Prostate gland (tissue), 2 donors: ENCODE measurements at regions not wholly inside any gene's neighbourhood (a gene's known extent, or its start where the extent isn't known, plus 50 kb on each side); places are given as distances from the start of the nearest gene placed in this dataset.

ENCODE experiments used
- DNase-seq: peaks from one replicate; pipeline ENCODE4 v3.0.0-alpha.2; 2019; ENCODE audit warnings: low spot score
- H3K27ac ChIP-seq, 2 donors: fragments of 200-600 bp; sonication (generic); 2 replicates each; pipeline ENCODE4 v1.5.1; 2017 to 2019
- H3K27me3 ChIP-seq: fragments of 200-600 bp; sonication (generic); replicated peaks from 2 replicates; pipeline ENCODE4 v1.5.1; 2019; ENCODE audit not compliant: insufficient read depth
- H3K36me3 ChIP-seq, 2 donors: fragments of 200-600 bp; sonication (generic); 1 replicate in 1 of 2; 2 replicates in 1 of 2; pipeline versions ENCODE4 v1.5.1 to v1.8.1; 2017 to 2019
- H3K4me1 ChIP-seq: fragments of 200-600 bp; sonication (generic); replicated peaks from 2 replicates; pipeline ENCODE4 v1.5.1; 2019
- H3K4me3 ChIP-seq, 2 donors: fragments of 200-600 bp; sonication (generic); 2 replicates each; pipeline ENCODE4 v1.5.1; 2017 to 2019
- H3K9me3 ChIP-seq: fragments of 200-600 bp; sonication (generic); 2 replicates; pipeline ENCODE4 v1.5.1; 2017
- POLR2A ChIP-seq: fragments of 450-650 bp; IDR thresholded peaks from one replicate; pipeline ENCODE4 v1.6.1; 2016; ENCODE audit warnings: antibody characterized with exemption, mild to moderate bottlenecking
- POLR2AphosphoS5 ChIP-seq: sonication (generic); formaldehyde crosslinking; IDR thresholded peaks from one replicate; pipeline ENCODE4 v1.6.1; 2017; ENCODE audit warnings: antibody characterized with exemption
- WGBS: methylation state at CpG from one replicate; pipeline ENCODE4 v1.1.5; 2018; 5-methylcytosine and 5-hydroxymethylcytosine counted together
- intact Hi-C: fragments of 100-400 bp; cut with DNase I; formaldehyde crosslinking; loops from one replicate; pipeline ENCODE4 v1.14.2; 2022
- TF ChIP-seq, protein P1 (sequence below), 4 experiments: fragments of 200-600 bp in 2 of 4; fragments of 450-650 bp in 2 of 4; sonication (generic) in 2 of 4; IDR thresholded peaks; 1 replicate in 3 of 4; 2 replicates in 1 of 4; pipeline ENCODE4 v1.5.1; 2016 to 2019; ENCODE audit warnings: antibody characterized with exemption in 4 of 4, mild to moderate bottlenecking in 2 of 4, moderate library complexity in 2 of 4

DNA sequence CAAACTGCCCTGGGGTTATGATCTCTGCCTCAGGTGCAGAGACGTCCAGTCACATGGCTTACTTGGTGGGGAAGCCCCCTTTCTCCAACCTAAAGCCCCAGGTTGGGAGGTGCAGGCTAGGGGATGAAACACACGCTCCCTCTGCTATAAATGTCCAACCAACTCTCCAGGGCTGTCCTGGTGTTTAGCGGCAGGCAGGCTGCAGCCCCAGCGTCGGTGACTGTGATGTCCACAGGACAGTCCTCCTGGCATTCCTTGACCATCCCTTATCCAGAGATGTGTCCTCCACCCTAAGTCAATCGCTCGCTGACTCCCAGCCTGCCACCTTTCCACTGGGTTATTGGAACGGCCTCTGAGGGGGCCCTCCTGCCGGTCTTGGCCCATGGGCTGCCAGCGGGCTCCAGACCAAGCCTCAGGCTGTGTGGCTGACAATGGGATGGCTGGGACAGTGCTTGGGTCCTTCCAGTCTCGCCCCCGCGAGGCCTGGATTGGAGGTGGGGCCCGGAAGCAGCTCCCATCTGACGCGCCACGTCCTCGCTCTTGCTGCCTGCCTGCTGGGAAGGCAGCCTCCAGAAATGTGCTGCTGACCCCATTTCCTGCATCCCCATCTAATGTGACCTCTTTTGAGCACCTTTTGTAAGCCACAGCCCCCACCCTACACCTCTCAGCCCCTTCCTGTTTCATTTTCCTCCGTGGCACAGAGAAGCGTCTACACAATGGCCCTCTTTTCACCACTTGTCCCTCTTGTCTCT lies 60.8 kb upstream of the ADRA2C start:
- Histone ChIP-seq H3K4me3 (no peak overlapping the region), H3K9me3 (no peaks in the 10 kb centered on the region), H3K4me1 (no peaks in the 10 kb centered on the region), H3K36me3 (no peaks in the 10 kb centered on the region), H3K27ac (no peak overlapping the region), H3K27me3 (peaks cover 26% of the 10 kb centered on the region)
- DNase-seq: no peak
- WGBS: 85% methylated on average over 20 of the region's 20 CpGs
- TF ChIP-seq, protein P1, sequence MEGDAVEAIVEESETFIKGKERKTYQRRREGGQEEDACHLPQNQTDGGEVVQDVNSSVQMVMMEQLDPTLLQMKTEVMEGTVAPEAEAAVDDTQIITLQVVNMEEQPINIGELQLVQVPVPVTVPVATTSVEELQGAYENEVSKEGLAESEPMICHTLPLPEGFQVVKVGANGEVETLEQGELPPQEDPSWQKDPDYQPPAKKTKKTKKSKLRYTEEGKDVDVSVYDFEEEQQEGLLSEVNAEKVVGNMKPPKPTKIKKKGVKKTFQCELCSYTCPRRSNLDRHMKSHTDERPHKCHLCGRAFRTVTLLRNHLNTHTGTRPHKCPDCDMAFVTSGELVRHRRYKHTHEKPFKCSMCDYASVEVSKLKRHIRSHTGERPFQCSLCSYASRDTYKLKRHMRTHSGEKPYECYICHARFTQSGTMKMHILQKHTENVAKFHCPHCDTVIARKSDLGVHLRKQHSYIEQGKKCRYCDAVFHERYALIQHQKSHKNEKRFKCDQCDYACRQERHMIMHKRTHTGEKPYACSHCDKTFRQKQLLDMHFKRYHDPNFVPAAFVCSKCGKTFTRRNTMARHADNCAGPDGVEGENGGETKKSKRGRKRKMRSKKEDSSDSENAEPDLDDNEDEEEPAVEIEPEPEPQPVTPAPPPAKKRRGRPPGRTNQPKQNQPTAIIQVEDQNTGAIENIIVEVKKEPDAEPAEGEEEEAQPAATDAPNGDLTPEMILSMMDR (IDR thresholded peaks at IDR 0.05): no peak
- TF ChIP-seq POLR2AphosphoS5 (no peak), POLR2A (no peak)
- intact Hi-C loops: no loop called here

DNA sequence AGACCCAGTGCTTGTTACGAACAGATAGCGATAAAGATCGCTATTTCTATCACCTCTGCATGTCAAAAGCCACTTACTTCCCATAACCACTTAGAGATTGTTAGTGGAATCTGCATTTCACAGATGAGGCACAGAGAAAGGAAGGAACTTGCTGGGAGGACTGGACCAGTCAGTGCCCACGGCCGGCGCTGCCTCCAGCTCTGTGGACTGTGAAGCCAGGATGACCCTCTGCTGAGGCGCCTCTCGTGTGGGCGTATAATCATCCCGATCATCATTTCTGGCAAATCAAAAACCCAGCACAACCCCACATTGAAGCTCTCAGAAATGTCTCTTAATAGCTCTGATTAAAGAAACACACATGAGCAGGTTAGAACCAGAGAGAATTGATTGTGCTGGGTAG lies 61.5 kb upstream of the ADRA2C start:
- H3K4me3 ChIP-seq: no peak overlapping the region
- WGBS: 84% methylated on average over 10 of the region's 10 CpGs
- no peaks in the 10 kb centered on the region for H3K36me3 ChIP-seq
- intact Hi-C loops: no loop called here
- no peak for DNase-seq
- no peak overlapping the region for H3K27ac ChIP-seq
- peaks cover 27% of the 10 kb centered on the region for H3K27me3 ChIP-seq
- no peaks in the 10 kb centered on the region for H3K4me1 ChIP-seq
- no peaks in the 10 kb centered on the region for H3K9me3 ChIP-seq
- TF ChIP-seq, protein P1 (IDR thresholded peaks at IDR 0.05): no peak

DNA sequence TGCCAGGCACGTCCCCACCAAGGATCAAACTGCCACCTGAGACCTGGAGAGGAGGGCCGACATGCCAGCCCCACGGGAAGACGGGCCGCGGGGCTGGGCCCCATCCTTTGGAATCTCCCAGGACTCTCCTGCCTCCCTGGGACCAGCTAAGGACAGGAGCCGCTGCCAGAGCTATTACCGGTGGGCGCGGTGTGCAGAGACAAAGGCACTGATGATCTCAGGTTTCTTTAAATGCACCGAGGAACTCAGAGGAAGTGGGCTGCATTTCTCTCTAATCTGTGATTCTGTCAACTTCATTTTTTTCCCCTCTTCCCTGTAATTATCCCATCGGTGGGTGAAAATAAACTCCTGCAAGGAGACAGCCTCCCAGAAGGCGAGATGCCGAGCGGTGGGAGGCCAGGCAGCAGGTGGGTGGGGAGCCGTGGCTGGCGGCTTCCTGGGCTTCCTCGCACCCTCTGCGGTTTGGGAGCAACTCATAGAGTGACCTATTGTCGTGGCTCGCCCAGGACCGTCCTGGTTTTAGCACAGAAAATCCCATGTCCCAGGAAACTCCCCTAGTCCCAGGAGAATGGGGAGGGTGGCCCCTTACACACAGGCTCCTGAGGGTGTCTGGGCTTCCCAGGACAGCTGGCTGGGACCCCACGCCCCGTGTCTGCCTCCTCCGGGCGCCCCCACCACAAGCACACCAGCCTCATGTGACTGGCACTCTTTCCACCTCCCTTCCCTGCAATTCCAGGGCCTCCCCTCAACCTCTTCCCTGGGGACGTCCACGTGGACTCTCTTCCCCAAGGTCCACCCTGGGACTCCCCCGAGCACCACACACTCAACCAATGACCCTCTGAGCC lies 62.3 kb upstream of the ADRA2C start:
- Histone ChIP-seq H3K4me1 (no peaks in the 10 kb centered on the region), H3K4me3 (no peak overlapping the region), H3K27ac (no peak overlapping the region), H3K27me3 (peaks cover 31% of the 10 kb centered on the region), H3K9me3 (no peaks in the 10 kb centered on the region), H3K36me3 (no peaks in the 10 kb centered on the region)
- 28% methylated on average over 29 of the region's 29 CpGs for WGBS
- DNase-seq: no peak
- TF ChIP-seq POLR2A: no peak
- TF ChIP-seq, protein P1 (IDR thresholded peaks at IDR 0.05): no peak
- no peak for TF ChIP-seq POLR2AphosphoS5
- intact Hi-C loops: no loop called here

DNA sequence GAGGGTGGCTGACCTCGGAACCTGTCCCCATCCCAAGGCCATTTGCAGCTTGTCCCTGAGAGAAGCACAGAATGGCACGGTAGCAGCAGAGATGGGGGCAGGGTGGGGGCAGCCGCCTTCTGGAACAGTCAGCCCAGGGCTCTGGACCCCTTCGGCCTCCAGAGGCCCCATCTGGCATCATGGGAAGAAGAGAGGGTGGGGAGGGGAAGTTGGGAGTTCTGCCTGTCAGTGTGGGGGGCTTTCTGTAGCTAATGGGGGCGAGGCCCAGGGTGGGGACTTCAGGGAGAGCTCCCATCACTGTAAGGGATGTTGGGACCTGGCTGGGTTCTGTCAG lies 62.9 kb upstream of the ADRA2C start:
- DNase-seq: no peak
- H3K4me3 ChIP-seq: no peak overlapping the region
- TF ChIP-seq, protein P1 (IDR thresholded peaks at IDR 0.05): no peak
- no peak for TF ChIP-seq POLR2A
- TF ChIP-seq POLR2AphosphoS5: no peak
- WGBS: 54% methylated on average over 5 of the region's 5 CpGs
- H3K9me3 ChIP-seq: no peaks in the 10 kb centered on the region
- no peaks in the 10 kb centered on the region for H3K4me1 ChIP-seq
- H3K27ac ChIP-seq: no peak overlapping the region
- intact Hi-C loops: no loop called here
- no peaks in the 10 kb centered on the region for H3K36me3 ChIP-seq
- H3K27me3 ChIP-seq: peaks cover 31% of the 10 kb centered on the region
